ENCODE measurements at regions not wholly inside any gene's neighbourhood (a gene's known extent, or its start where the extent isn't known, plus 50 kb on each side); places are given as distances from the start of the nearest gene placed in this dataset.

DNA sequence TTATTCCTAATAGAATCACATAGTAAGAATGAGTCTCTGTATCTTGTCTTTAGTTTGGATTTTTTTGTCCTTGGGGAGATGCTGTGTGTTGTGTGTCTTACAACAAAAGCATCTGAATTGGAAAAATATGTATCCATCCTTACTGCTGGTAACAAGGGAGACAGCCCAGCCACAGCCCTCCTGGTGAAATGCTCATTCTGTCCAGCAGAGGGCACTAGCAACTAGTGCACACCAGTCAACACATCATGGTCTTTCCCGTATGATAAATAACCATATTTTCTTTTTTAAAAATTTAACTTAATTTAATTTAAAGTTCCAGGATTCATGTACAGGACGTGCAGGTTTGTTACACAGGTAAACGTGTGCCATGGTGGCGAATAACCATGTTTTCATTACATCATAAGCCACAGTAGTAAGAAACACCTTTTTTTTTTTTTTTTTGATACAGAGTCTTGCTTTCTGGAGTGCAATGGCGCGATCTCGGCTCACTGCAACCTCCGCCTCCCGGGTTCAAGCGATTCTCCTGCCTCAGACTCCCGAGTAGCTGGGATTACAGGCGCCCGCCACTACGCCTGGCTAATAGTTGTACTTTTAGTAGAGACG is 245.1 kb downstream of the PTBP2 start:
- Histone ChIP-seq H3K4me2 (ENCODE audit: insufficient read depth, insufficient read length, low read length) (no peak overlapping the region), H3K56ac (ENCODE audit: insufficient read length, low read depth, low read length) (no peak overlapping the region), H3K23ac (ENCODE audit: insufficient read length, low read depth, low read length) (no peak overlapping the region), H2BK20ac (ENCODE audit: low read depth, low read length, poor library complexity, severe bottlenecking) (no peak overlapping the region), H3K4ac (ENCODE audit: low read depth, low read length) (no peak overlapping the region), H3K18ac (ENCODE audit: insufficient read length, low read depth, low read length) (no peak overlapping the region), H3T11ph (ENCODE audit: low read length) (no peak overlapping the region), H3K27me3 (ENCODE audit: insufficient read depth, low read length) (no peaks in the 10 kb centered on the region), H3K79me1 (ENCODE audit: insufficient read depth, low read depth, low read length, poor library complexity, severe bottlenecking) (no peaks in the 10 kb centered on the region), H4K20me1 (ENCODE audit: control insufficient read depth, insufficient read depth, insufficient read length) (no peaks in the 10 kb centered on the region), H3K27ac (ENCODE audit: insufficient read length, low read depth, low read length) (no peak overlapping the region), H3K14ac (ENCODE audit: insufficient read depth, low read length) (no peak overlapping the region), H2BK15ac (ENCODE audit: low read depth, low read length) (no peak overlapping the region), H3K9ac (ENCODE audit: extremely low read depth, insufficient read length, low read length) (no peak overlapping the region), H3K23me2 (ENCODE audit: insufficient read length, low read depth, low read length, poor library complexity, severe bottlenecking) (no peaks in the 10 kb centered on the region), H2BK12ac (ENCODE audit: insufficient read length, low read depth, low read length) (no peak overlapping the region), H4K91ac (ENCODE audit: insufficient read length, low read depth, low read length) (no peak overlapping the region), H2AK5ac (ENCODE audit: insufficient read length, low read length) (no peak overlapping the region), H3K4me1 (ENCODE audit: insufficient read depth, low read length) (0 out of 2 replicates have a peak, but pooled peaks cover 2% of the 10 kb centered on the region), H4K8ac (replicated peaks; ENCODE audit: insufficient read length, low read depth, low read length) (no peak overlapping the region), H4K5ac (ENCODE audit: insufficient read length, low read depth, low read length) (no peak overlapping the region), H3K79me2 (ENCODE audit: insufficient read depth, low read length) (no peaks in the 10 kb centered on the region), H3K9me3 (ENCODE audit: control insufficient read depth, low read depth, low read length) (no peaks in the 10 kb centered on the region), H2BK120ac (ENCODE audit: low read depth, low read length, poor library complexity, severe bottlenecking) (no peak overlapping the region), H2AFZ (ENCODE audit: low read length) (no peak overlapping the region), H2BK5ac (ENCODE audit: insufficient read length, low read length) (no peak overlapping the region)
- Mint-ChIP-seq H3K27me3 (ENCODE audit: low read depth) (no peaks in the 10 kb centered on the region), H3K9me3 (no peaks in the 10 kb centered on the region; a peak in 1 of 5 replicates), H3K4me3 (no peak overlapping the region), H3K4me1 (peaks cover 5% of the 10 kb centered on the region in 2 experiments), H3K36me3 (ENCODE audit: insufficient read depth in 1 of 3, low read depth in 3 of 3) (no peaks in the 10 kb centered on the region), H3K27ac (no peak overlapping the region)
- TF ChIP-seq, protein P1, sequence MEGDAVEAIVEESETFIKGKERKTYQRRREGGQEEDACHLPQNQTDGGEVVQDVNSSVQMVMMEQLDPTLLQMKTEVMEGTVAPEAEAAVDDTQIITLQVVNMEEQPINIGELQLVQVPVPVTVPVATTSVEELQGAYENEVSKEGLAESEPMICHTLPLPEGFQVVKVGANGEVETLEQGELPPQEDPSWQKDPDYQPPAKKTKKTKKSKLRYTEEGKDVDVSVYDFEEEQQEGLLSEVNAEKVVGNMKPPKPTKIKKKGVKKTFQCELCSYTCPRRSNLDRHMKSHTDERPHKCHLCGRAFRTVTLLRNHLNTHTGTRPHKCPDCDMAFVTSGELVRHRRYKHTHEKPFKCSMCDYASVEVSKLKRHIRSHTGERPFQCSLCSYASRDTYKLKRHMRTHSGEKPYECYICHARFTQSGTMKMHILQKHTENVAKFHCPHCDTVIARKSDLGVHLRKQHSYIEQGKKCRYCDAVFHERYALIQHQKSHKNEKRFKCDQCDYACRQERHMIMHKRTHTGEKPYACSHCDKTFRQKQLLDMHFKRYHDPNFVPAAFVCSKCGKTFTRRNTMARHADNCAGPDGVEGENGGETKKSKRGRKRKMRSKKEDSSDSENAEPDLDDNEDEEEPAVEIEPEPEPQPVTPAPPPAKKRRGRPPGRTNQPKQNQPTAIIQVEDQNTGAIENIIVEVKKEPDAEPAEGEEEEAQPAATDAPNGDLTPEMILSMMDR (conservative IDR thresholded peaks at IDR 0.05) = peak; percentile 97
- peak; percentile 79 for DNase-seq
- WGBS (ENCODE audit: extremely low coverage, insufficient read length, low lambda C conversion rate) = no CpG with 5 or more reads among the region's 15 CpGs

Data from H9 (cell line).